A549 (cell line): ENCODE measurements at regions not wholly inside any gene's neighbourhood (a gene's known extent, or its start where the extent isn't known, plus 50 kb on each side); places are given as distances from the start of the nearest gene placed in this dataset.

Experiments
- ATAC-seq, 2 experiments: fragments of 200-7000 bp in 1 of 2; fragments of >200 bp in 1 of 2; cut with Nextera tagmentation in 1 of 2; cut with Tn5 transposase in 1 of 2; 3 replicates each; pipeline versions ENCODE4 v1.8.0 to v1.9.1; 2018 to 2020; ENCODE audit warnings: mild to moderate bottlenecking in 1 of 2, moderate library complexity in 1 of 2
- CTCF ChIA-PET: fragments of 300-600 bp; sonication (Branson Sonifier 250); formaldehyde crosslinking; extraction: SDS; loops from one replicate; lab custom pipeline; 2021; ENCODE audit warnings: antibody characterized with exemption, inconsistent platforms; lab: Yijun Ruan, JAX
- POLR2A ChIA-PET: fragments of 350-600 bp; formaldehyde crosslinking; extraction: SDS; loops from one replicate; lab custom pipeline; 2021; ENCODE audit warnings: antibody characterized with exemption, inconsistent platforms; lab: Yijun Ruan, JAX
- DNase-seq, 2 experiments: peaks; one replicate each; pipeline versions ENCODE4 v3.0.0 to v3.0.0-alpha.2; 2011 to 2016; ENCODE audit warnings: low read depth in 1 of 2, low spot score in 1 of 2
- FAIRE-seq: peaks from 2 replicates; lab custom pipeline; 2011; peaks lifted over from hg19 to GRCh38; lab: Jason Lieb, UNC
- H3K27ac ChIP-seq, 2 experiments: fragments of >200 bp; sonication (Bioruptor Twin); formaldehyde crosslinking; 3 replicates each; pipeline ENCODE4 v1.5.1; 2016 to 2017
- H3K4me1 ChIP-seq: fragments of >200 bp; sonication (Bioruptor Twin); formaldehyde crosslinking; 3 replicates; pipeline ENCODE4 v1.6.1; 2016
- H3K4me2 ChIP-seq: fragments of >200 bp; sonication (Bioruptor Twin); formaldehyde crosslinking; 3 replicates; pipeline ENCODE4 v1.6.1; 2016
- H3K4me3 ChIP-seq: fragments of >200 bp; sonication (Bioruptor Twin); formaldehyde crosslinking; 3 replicates; pipeline ENCODE4 v1.5.1; 2016
- H3K9me3 ChIP-seq: fragments of >200 bp; sonication (Bioruptor Twin); formaldehyde crosslinking; 3 replicates; pipeline ENCODE4 v1.6.1; 2016
- ATOH8 ChIP-seq: fragments of 250-450 bp; sonication (Bioruptor Pico); IDR thresholded peaks from 2 replicates; pipeline ENCODE4 v1.5.0; 2020; ENCODE audit warnings: low read depth, mild to moderate bottlenecking, moderate library complexity
- BCL3 ChIP-seq: fragments of >200 bp; sonication (Bioruptor Twin); formaldehyde crosslinking; IDR thresholded peaks from 3 replicates; pipeline ENCODE4 v1.6.1; 2016
- CTCF ChIP-seq: fragments of >200 bp; sonication (Bioruptor Twin); formaldehyde crosslinking; IDR thresholded peaks from 3 replicates; pipeline ENCODE4 v1.5.1; 2016
- EHF ChIP-seq: fragments of 250-450 bp; sonication (Bioruptor Pico); IDR thresholded peaks from 2 replicates; pipeline ENCODE4 v1.5.0; 2020; ENCODE audit warnings: mild to moderate bottlenecking
- ESRRA ChIP-seq: fragments of 150-350 bp; IDR thresholded peaks from 2 replicates; pipeline ENCODE4 v1.6.1; 2014; ENCODE audit warnings: mild to moderate bottlenecking, low read length, borderline replicate concordance
- FOSL2 ChIP-seq, 2 experiments: fragments of 450-650 bp in 1 of 2; fragments of >200 bp in 1 of 2; sonication (Bioruptor Twin) in 1 of 2; formaldehyde crosslinking; IDR thresholded peaks; 2 replicates each; pipeline versions ENCODE4 v1.5.0 to v1.6.1; 2016 to 2020; ENCODE audit warnings: mild to moderate bottlenecking in 1 of 2, moderate library complexity in 1 of 2
- FOXS1 ChIP-seq: fragments of 250-450 bp; sonication (Bioruptor Pico); IDR thresholded peaks from 2 replicates; pipeline ENCODE4 v1.5.0; 2020; ENCODE audit warnings: mild to moderate bottlenecking, moderate library complexity
- MAFK ChIP-seq: fragments of 450-650 bp; IDR thresholded peaks from 2 replicates; pipeline ENCODE4 v1.6.1; 2014; ENCODE audit not compliant: partially characterized antibody
- NFE2L2 ChIP-seq: fragments of 150-350 bp; conservative IDR thresholded peaks from 2 replicates; pipeline ENCODE4 v1.6.1; 2014; ENCODE audit warnings: low read length
- NR3C1 ChIP-seq: fragments of >200 bp; sonication (Bioruptor Twin); formaldehyde crosslinking; IDR thresholded peaks from 3 replicates; pipeline ENCODE4 v1.6.1; 2017
- PHF8 ChIP-seq: fragments of 200-600 bp; sonication (generic); IDR thresholded peaks from 2 replicates; pipeline ENCODE4 v1.6.1; 2016; ENCODE audit warnings: low read depth, mild to moderate bottlenecking, antibody characterized with exemption, moderate library complexity, borderline replicate concordance
- SMC3 ChIP-seq: fragments of >200 bp; sonication (Bioruptor Twin); formaldehyde crosslinking; IDR thresholded peaks from 3 replicates; pipeline ENCODE4 v1.6.1; 2018; ENCODE audit warnings: inconsistent platforms
- TP53 ChIP-seq: fragments of 250-450 bp; sonication (Bioruptor Pico); IDR thresholded peaks from 2 replicates; pipeline ENCODE4 v1.5.0; 2021; ENCODE audit warnings: mild to moderate bottlenecking, moderate library complexity
- ZFP36 ChIP-seq: fragments of 450-650 bp; IDR thresholded peaks from 2 replicates; pipeline ENCODE4 v1.6.1; 2014; ENCODE audit warnings: borderline replicate concordance; ENCODE audit not compliant: partially characterized antibody
- WGBS: methylation state at CpG from one replicate; pipeline ENCODE4 v1.1.6; 2017; ENCODE audit errors: missing lambda C conversion rate; 5-methylcytosine and 5-hydroxymethylcytosine counted together
- TF ChIP-seq, protein P1 (sequence below): fragments of 150-350 bp; IDR thresholded peaks from 2 replicates; pipeline ENCODE4 v1.6.1; 2014; ENCODE audit warnings: low read depth, mild to moderate bottlenecking, low read length
- TF ChIP-seq, protein P2 (sequence below): fragments of >200 bp; sonication (Bioruptor Twin); formaldehyde crosslinking; IDR thresholded peaks from 2 replicates; pipeline ENCODE4 v1.6.1; 2016
- TF ChIP-seq, protein P3 (sequence below): IDR thresholded peaks from 2 replicates; pipeline ENCODE4 v1.6.1; 2012
- TF ChIP-seq, protein P4 (sequence below): IDR thresholded peaks from 2 replicates; pipeline ENCODE4 v1.6.1; 2012; ENCODE audit warnings: low read depth, borderline replicate concordance

GRCh38 chr11:70910835-70911234 lies 341.5 kb downstream of the SHANK2 start:
- Histone ChIP-seq H3K4me2 (no peak overlapping the region), H3K9me3 (no peaks in the 10 kb centered on the region), H3K27ac (no peak overlapping the region), H3K4me1 (no peaks in the 10 kb centered on the region), H3K4me3 (no peak overlapping the region)
- DNase-seq (no peak), ATAC-seq (no peak), FAIRE-seq (no peak)
- 84% methylated on average over 7 of the region's 7 CpGs for WGBS
- ChIA-PET POLR2A (no interaction called here), CTCF (no interaction called here)
- no peak for TF ChIP-seq CTCF

DNA sequence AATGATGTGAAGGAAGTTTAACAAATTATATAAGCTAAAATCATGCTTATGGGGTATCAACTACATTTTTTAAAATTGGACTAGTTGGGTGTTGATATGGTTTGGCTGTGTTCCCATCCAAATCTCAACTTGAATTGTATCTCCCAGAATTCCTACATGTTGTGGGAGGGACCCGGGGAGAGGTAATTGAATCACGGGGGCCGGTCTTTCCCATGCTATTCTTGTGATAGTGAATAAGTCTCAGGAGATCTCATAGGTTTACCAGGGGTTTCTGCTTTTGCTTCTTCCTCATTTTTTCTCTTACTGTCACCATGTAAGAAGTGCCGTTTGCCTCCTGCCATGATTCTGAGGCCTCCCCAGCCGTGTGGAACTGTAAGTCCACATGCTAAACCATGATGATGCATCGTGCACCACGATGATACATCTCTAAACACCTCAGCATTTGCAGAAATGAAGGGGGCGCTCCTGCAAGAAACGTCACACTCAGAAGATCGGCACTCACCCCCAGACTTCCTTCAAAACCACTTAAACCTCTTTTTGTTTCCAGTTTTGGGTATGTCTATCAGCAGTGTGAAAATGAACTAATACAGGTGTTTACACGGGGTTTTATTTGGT lies 340.0 kb downstream of the SHANK2 start:
- Histone ChIP-seq H3K27ac (no peak overlapping the region), H3K4me3 (no peak overlapping the region), H3K9me3 (no peaks in the 10 kb centered on the region), H3K4me2 (no peak overlapping the region), H3K4me1 (no peaks in the 10 kb centered on the region)
- FAIRE-seq (no peak), DNase-seq (no peak), ATAC-seq (no peak)
- ChIA-PET CTCF (no interaction called here), POLR2A (no interaction called here)
- WGBS, result 85% methylated on average over 11 of the region's 11 CpGs
- TF ChIP-seq NFE2L2, result no peak
- TF ChIP-seq, protein P1, sequence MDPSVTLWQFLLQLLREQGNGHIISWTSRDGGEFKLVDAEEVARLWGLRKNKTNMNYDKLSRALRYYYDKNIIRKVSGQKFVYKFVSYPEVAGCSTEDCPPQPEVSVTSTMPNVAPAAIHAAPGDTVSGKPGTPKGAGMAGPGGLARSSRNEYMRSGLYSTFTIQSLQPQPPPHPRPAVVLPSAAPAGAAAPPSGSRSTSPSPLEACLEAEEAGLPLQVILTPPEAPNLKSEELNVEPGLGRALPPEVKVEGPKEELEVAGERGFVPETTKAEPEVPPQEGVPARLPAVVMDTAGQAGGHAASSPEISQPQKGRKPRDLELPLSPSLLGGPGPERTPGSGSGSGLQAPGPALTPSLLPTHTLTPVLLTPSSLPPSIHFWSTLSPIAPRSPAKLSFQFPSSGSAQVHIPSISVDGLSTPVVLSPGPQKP, result no peak
- no peak for TF ChIP-seq MAFK
- no peak for TF ChIP-seq ESRRA
- TF ChIP-seq BCL3, result no peak
- TF ChIP-seq, protein P2, sequence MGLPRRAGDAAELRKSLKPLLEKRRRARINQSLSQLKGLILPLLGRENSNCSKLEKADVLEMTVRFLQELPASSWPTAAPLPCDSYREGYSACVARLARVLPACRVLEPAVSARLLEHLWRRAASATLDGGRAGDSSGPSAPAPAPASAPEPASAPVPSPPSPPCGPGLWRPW, result no peak
- TF ChIP-seq FOSL2 (IDR thresholded peaks at IDR 0.05), result no peak
- TF ChIP-seq FOSL2 (CRISPR knock-in tag; IDR thresholded peaks at IDR 0.05), result no peak

GRCh38 chr11:70913715-70914231 lies 338.6 kb downstream of the SHANK2 start:
- no peak for ATAC-seq
- CTCF ChIA-PET, result interaction anchor here (0.6 to 0.7 kb wide), 2 partner anchors 23 to 78 kb away, joined by 3 read pairs; no protein-coding TSS in a partner anchor
- no peak for TF ChIP-seq FOXS1 (CRISPR knock-in tag)
- TF ChIP-seq MAFK, result no peak
- TF ChIP-seq ATOH8, result no peak
- no peak for TF ChIP-seq NR3C1
- no peak for TF ChIP-seq EHF (CRISPR knock-in tag)
- no peak for TF ChIP-seq TP53 (CRISPR knock-in tag)
- TF ChIP-seq, protein P3, sequence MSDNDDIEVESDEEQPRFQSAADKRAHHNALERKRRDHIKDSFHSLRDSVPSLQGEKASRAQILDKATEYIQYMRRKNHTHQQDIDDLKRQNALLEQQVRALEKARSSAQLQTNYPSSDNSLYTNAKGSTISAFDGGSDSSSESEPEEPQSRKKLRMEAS, result no peak
- no peak for TF ChIP-seq ZFP36
- TF ChIP-seq PHF8, result no peak
- no peak for TF ChIP-seq SMC3
- TF ChIP-seq, protein P1, result no peak
- TF ChIP-seq, protein P4, sequence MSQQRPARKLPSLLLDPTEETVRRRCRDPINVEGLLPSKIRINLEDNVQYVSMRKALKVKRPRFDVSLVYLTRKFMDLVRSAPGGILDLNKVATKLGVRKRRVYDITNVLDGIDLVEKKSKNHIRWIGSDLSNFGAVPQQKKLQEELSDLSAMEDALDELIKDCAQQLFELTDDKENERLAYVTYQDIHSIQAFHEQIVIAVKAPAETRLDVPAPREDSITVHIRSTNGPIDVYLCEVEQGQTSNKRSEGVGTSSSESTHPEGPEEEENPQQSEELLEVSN, result no peak
- TF ChIP-seq, all 56 proteins: peak for 0
- POLR2A ChIA-PET, result no interaction called here
- Histone ChIP-seq H3K4me1 (no peaks in the 10 kb centered on the region), H3K4me3 (no peak overlapping the region), H3K4me2 (no peak overlapping the region), H3K9me3 (no peaks in the 10 kb centered on the region), H3K27ac (no peak overlapping the region)
- DNase-seq (no peak), FAIRE-seq (no peak)
- WGBS, result 94% methylated on average over 13 of the region's 13 CpGs
